Neural cell (in vitro differentiated cells): ENCODE measurements at regions not wholly inside any gene's neighbourhood (a gene's known extent, or its start where the extent isn't known, plus 50 kb on each side); places are given as distances from the start of the nearest gene placed in this dataset.

Experiments used
- CTCF ChIP-seq: fragments of 450-650 bp; IDR thresholded peaks from 2 replicates; pipeline ENCODE4 v1.5.1; 2014; ENCODE audit warnings: antibody characterized with exemption, mild to moderate bottlenecking, moderate library complexity; ENCODE audit not compliant: poor library complexity, severe bottlenecking
- POLR2AphosphoS5 ChIP-seq: IDR thresholded peaks from 2 replicates; pipeline ENCODE4 v1.6.1; 2012
- RAD21 ChIP-seq: fragments of 450-650 bp; conservative IDR thresholded peaks from 2 replicates; pipeline ENCODE4 v1.6.1; 2014; ENCODE audit warnings: antibody characterized with exemption, mild to moderate bottlenecking, moderate library complexity
- TAF1 ChIP-seq: IDR thresholded peaks from 2 replicates; pipeline ENCODE4 v1.6.1; 2012; ENCODE audit warnings: low read depth

DNA sequence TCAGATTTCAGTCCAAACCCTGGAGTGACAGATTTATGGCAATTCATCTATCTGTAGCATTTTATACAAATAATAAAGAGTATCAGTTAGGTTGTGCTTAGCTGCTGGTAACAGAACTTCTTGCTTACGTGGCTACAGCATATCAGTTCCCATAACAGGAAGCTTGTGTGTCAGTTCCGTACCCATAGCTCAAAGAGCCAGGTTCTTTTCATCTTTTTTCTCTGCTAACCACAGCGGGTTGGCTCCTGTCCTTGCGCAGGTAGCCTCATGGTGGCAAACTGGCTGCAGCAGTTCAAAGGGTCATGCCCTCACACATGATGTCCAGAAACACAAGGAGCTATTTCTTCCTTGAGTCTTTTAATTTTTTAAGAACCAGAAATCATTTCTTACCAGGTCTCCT, 1041.8 kb downstream of the GATA3 start:
- no peak for TF ChIP-seq RAD21
- no peak for TF ChIP-seq TAF1
- TF ChIP-seq CTCF, result no peak
- TF ChIP-seq POLR2AphosphoS5, result no peak
